Fibroblast of skin of right quadriceps (primary cell): ENCODE measurements at regions not wholly inside any gene's neighbourhood (a gene's known extent, or its start where the extent isn't known, plus 50 kb on each side); places are given as distances from the start of the nearest gene placed in this dataset.
"Not testable (repeated sequence)": the region's sequence is repeated elsewhere in the genome, so short reads cannot be mapped to it uniquely, and the experiment has no call there.

Experiments used
- DNase-seq: peaks from one replicate; pipeline ENCODE4 v3.0.0-alpha.2; 2013

DNA sequence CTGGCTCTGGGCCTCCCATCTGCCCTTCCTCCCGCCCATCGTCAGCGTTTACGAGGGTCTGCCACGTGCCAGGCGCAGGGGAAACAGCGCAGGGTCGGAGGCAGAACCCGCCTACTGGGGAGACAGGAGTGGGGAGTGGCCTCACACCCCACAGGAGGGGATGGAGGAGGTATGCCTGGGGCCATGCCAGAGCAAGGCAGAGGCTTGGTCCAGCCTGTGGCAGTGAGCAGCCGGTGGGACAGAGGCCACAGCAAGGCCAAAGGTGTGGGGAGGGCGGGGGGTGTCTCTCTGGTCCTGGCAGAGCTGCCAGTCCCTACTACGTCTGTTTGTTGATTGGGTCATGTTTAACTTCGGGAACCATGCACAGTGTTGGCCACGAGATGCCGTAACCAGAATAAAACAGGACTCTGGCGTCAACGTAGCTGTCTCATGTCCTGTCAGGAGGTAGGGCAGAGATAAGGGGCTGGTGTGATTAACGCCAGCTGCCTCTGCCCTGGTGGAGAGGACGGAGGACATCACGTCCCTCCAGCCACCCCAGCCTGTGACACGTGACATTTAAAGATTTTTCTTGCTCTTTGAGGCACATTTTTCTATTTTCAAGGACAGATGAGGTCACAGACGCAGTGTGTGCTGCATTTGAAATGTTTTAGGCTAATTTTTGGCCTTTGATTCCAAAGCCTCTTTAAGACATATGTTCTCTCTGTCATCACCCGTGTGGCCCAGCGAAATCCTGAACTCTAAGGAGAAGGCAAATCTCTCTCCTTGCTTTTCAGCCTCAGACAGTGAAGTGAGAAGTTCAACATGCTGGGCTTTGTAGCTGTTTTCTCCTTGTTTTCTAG lies 193.3 kb downstream of the LAT start:
- not testable (repeated sequence) for DNase-seq

GRCh38 chr16:29177203-29177887 lies 192.5 kb downstream of the LAT start:
- not testable (repeated sequence) for DNase-seq

GRCh38 chr16:29176822-29177202 lies 192.0 kb downstream of the LAT start:
- not testable (repeated sequence) for DNase-seq

DNA sequence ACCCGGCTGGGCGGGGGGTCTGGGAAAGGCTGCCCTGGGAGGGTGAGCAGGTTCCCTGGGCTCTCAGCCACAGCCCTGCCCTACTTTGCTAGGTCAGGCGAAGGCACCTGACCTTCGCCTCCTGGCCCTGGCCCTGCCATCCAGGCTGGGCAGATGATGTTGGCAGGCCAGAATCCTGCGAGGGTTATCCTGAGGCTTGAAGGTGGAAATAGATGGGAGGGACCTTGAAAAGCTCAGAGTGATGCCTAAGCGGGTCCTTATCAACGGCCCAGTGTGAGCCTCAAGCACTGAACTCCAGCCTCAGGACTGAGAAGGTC lies 191.3 kb downstream of the LAT start:
- DNase-seq, result not testable (repeated sequence)

GRCh38 chr16:29175411-29176153 lies 190.7 kb downstream of the LAT start:
- not testable (repeated sequence) for DNase-seq

- not testable (repeated sequence) for DNase-seq
Observed at GRCh38 chr16:29173371-29174305, 188.8 kb downstream of the LAT start.

GRCh38 chr16:29172098-29172724 lies 187.4 kb downstream of the LAT start:
- DNase-seq, result not testable (repeated sequence)

DNA sequence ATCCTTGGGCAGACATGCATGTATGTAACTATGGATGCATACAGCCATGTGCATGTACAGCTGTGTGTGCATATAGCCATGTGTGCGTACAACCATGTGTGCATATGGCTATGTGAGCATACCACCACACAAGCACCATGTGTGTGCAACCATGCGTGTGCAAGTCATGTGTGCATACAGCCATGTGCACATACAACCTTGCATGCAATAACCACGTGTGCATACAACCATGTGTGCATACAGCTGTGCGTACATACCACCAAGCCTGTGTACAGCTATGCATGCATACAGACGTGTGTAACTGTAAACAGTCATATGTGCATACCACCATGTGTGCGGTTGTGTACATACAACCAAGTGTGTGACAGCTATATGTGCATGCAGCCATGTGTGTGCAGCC lies 186.4 kb downstream of the LAT start:
- not testable (repeated sequence) for DNase-seq

- DNase-seq, result not testable (repeated sequence)
Observed at GRCh38 chr16:29170393-29171119, 185.7 kb downstream of the LAT start.

GRCh38 chr16:29169295-29169994 lies 184.6 kb downstream of the LAT start:
- DNase-seq, result not testable (repeated sequence)

GRCh38 chr16:29168515-29169259 lies 183.8 kb downstream of the LAT start:
- not testable (repeated sequence) for DNase-seq

- not testable (repeated sequence) for DNase-seq
Observed at GRCh38 chr16:29164442-29165089, 179.7 kb downstream of the LAT start.

DNA sequence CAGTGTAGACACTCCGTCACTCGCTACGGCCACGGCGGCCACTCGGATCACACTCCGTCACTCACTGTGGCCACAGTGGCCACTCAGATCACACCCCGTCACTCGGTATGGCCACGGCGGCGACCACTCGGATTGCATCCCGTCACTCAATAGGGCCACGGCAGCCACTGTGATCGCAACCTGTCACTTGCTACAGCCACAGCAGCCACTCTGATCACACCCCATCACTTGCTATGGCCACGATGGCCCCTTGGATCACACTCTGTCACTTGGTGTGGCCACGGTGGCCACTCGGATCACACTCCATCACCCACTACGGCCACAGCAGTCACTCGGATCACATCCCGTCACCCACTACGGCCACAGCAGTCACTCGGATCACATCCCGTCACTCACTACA lies 175.3 kb downstream of the LAT start:
- DNase-seq, result not testable (repeated sequence)

DNA sequence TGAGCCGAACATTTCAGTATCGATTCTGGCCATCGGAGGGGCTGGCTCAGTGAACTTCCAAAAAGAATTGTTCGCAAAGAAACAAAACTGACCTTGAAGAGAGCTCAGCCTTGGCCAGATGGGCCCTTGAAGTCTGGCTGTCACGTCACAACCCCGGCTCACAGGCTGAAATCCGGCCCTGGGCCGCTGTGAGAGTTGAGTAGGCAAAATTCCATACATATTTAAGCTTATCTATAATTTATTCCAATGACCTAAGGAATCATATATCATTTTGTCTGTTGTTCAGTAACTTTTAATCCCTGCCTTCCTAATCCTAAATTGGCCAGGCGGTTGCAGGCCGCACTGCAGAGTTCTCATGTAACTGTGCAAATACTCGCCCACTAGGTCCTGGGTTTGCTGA lies 174.8 kb downstream of the LAT start:
- DNase-seq, result peak; percentile 20

GRCh38 chr16:29158785-29159184 lies 173.9 kb downstream of the LAT start:
- DNase-seq, result no peak

DNA sequence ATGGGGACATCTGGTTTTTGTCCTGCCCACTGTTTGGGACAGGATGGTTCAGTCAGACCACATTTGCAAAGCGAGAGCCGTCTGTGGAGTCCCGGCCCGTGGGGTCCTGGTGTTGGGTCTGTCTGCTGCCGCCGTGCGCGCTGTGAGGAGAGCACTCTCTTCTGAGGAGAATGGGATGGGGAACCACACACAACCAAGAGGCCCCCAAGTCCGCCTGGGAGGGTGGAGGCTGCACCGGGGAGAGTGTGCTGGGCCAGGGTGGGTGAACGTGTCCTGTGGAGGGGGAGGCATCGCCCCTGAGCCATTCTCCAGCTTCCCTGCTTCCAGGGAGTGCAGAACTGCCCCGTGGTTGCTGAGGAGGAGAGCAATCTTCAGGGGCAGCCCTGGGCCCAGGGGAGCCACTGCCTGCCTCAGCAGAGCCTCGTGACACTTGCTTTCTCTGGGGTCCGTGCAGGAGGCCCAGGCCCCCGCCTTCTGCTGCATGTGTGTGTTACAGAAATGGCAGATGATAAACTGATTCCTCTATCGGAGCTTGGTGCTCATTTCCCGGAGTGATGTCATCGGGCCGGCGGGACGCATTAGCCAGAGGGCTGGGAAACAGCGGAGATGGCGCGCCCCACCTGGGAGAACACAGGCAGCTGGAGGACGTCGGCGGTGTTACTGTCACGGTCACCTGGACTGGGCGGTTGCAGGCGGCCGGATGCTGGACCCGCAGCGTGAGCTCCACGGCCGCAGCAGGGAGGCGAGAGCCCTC lies 173.4 kb downstream of the LAT start:
- not testable (repeated sequence) for DNase-seq

- DNase-seq, result peak; percentile 92
Observed at GRCh38 chr16:29157051-29157923, 172.4 kb downstream of the LAT start.
